Fibroblast of lung (primary cell): ENCODE measurements at regions not wholly inside any gene's neighbourhood (a gene's known extent, or its start where the extent isn't known, plus 50 kb on each side); places are given as distances from the start of the nearest gene placed in this dataset.

Experiments
- DNase-seq, 2 donors: peaks; one replicate each; pipeline versions ENCODE4 v3.0.0 to v3.0.0-alpha.2; 2010; ENCODE audit warnings: low read depth in 2 of 2
- H2AFZ ChIP-seq: 2 replicates; pipeline ENCODE4 v1.5.1; 2012; ENCODE audit warnings: low read length, control low read depth, inconsistent platforms
- H3K27ac ChIP-seq: 2 replicates; pipeline ENCODE4 v1.5.1; 2011; ENCODE audit warnings: low read length, control low read depth; ENCODE audit not compliant: insufficient read depth
- H3K27me3 ChIP-seq: 2 replicates; pipeline ENCODE4 v1.5.1; 2011; ENCODE audit warnings: mild to moderate bottlenecking, low read length; ENCODE audit not compliant: control insufficient read depth, insufficient read depth
- H3K36me3 ChIP-seq: 2 replicates; pipeline ENCODE4 v1.5.1; 2011; ENCODE audit warnings: low read length; ENCODE audit not compliant: control insufficient read depth, insufficient read depth
- H3K4me1 ChIP-seq: 2 replicates; pipeline ENCODE4 v1.5.1; 2011; ENCODE audit warnings: low read length; ENCODE audit not compliant: control insufficient read depth, insufficient read depth; ENCODE audit errors: extremely low read depth
- H3K4me2 ChIP-seq: 2 replicates; pipeline ENCODE4 v1.5.1; 2011; ENCODE audit warnings: low read length, control low read depth; ENCODE audit not compliant: insufficient read depth; ENCODE audit errors: extremely low read depth
- H3K4me3 ChIP-seq, 4 experiments: fragments of 200-600 bp in 1 of 4; sonication (generic) in 1 of 4; replicated peaks in 1 of 4; 2 replicates each; pipeline ENCODE4 v1.5.1; 2011 to 2016; ENCODE audit warnings: low read length in 4 of 4, low read depth in 3 of 4, mild to moderate bottlenecking in 3 of 4, control low read depth in 2 of 4, inconsistent platforms in 1 of 4, mixed read lengths in 1 of 4; ENCODE audit not compliant: insufficient read depth in 1 of 4; ENCODE audit errors: control extremely low read depth in 1 of 4
- H3K79me2 ChIP-seq: 2 replicates; pipeline ENCODE4 v1.5.1; 2012; ENCODE audit warnings: mild to moderate bottlenecking, low read length, inconsistent platforms; ENCODE audit not compliant: control insufficient read depth, insufficient read depth
- H3K9ac ChIP-seq: 2 replicates; pipeline ENCODE4 v1.5.1; 2011; ENCODE audit warnings: mild to moderate bottlenecking, low read length, control low read depth; ENCODE audit not compliant: insufficient read depth
- H3K9me3 ChIP-seq: 2 replicates; pipeline ENCODE4 v1.5.1; 2012; ENCODE audit warnings: low read depth, low read length; ENCODE audit not compliant: control insufficient read depth, insufficient read depth
- H4K20me1 ChIP-seq: 2 replicates; pipeline ENCODE4 v1.5.1; 2011; ENCODE audit warnings: low read length; ENCODE audit not compliant: control insufficient read depth, insufficient read depth; ENCODE audit errors: extremely low read depth
- EZH2 ChIP-seq: IDR thresholded peaks from 2 replicates; pipeline ENCODE4 v1.5.1; 2012; ENCODE audit warnings: low read length, control low read depth, mild to moderate bottlenecking; ENCODE audit errors: missing control alignments
- TF ChIP-seq, protein P1 (sequence below), 2 donors: IDR thresholded peaks in 1 of 2; conservative IDR thresholded peaks in 1 of 2; 1 replicate in 1 of 2; 2 replicates in 1 of 2; pipeline ENCODE4 v1.5.1; 2011 to 2012; ENCODE audit warnings: low read length in 2 of 2, control low read depth in 1 of 2, inconsistent platforms in 1 of 2, low read depth in 1 of 2, mild to moderate bottlenecking in 1 of 2

DNA sequence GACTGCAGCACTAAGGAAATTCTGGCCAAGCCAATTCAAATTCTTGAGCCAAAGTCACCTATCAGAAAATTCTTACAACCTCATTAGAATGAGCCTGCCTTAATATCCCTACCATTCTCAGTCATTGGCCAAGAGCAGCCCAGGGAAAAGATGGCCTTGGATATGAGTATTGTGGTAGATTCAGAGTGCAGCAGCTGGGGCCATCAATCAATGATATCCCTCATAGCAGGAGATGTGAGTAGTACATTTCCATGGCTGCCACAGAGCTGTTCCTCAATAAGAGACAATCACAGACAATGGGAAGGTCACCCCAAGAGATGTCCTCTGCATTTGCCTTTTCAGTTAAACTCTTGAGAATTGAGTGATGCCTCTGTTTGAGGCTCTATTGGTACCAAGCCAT lies 161.6 kb downstream of the DYRK2 start:
- no peak for DNase-seq
- H3K4me3 ChIP-seq: no peak overlapping the region
- no peak overlapping the region for H3K27ac ChIP-seq
- H3K9ac ChIP-seq: no peak overlapping the region
- TF ChIP-seq, protein P1, sequence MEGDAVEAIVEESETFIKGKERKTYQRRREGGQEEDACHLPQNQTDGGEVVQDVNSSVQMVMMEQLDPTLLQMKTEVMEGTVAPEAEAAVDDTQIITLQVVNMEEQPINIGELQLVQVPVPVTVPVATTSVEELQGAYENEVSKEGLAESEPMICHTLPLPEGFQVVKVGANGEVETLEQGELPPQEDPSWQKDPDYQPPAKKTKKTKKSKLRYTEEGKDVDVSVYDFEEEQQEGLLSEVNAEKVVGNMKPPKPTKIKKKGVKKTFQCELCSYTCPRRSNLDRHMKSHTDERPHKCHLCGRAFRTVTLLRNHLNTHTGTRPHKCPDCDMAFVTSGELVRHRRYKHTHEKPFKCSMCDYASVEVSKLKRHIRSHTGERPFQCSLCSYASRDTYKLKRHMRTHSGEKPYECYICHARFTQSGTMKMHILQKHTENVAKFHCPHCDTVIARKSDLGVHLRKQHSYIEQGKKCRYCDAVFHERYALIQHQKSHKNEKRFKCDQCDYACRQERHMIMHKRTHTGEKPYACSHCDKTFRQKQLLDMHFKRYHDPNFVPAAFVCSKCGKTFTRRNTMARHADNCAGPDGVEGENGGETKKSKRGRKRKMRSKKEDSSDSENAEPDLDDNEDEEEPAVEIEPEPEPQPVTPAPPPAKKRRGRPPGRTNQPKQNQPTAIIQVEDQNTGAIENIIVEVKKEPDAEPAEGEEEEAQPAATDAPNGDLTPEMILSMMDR (conservative IDR thresholded peaks at IDR 0.05 in 1 of 2, IDR thresholded peaks at IDR 0.05 in 1 of 2; ENCODE audit: low read depth in 1 of 2, low read length in 2 of 2): no peak
- no peak for TF ChIP-seq EZH2
- no peaks in the 10 kb centered on the region for H3K9me3 ChIP-seq
- no peak overlapping the region for H2AFZ ChIP-seq
- H3K27me3 ChIP-seq: no peaks in the 10 kb centered on the region
- H3K4me2 ChIP-seq: no peak overlapping the region
- no peaks in the 10 kb centered on the region for H3K4me1 ChIP-seq
- H4K20me1 ChIP-seq: no peaks in the 10 kb centered on the region
- H3K79me2 ChIP-seq: no peaks in the 10 kb centered on the region
- H3K36me3 ChIP-seq: no peaks in the 10 kb centered on the region

- Histone ChIP-seq H3K9ac (no peak overlapping the region), H4K20me1 (no peaks in the 10 kb centered on the region), H3K27ac (no peak overlapping the region), H3K4me1 (no peaks in the 10 kb centered on the region), H3K4me3 (no peak overlapping the region), H3K27me3 (no peaks in the 10 kb centered on the region), H3K79me2 (no peaks in the 10 kb centered on the region), H2AFZ (no peak overlapping the region), H3K4me2 (no peak overlapping the region), H3K9me3 (no peaks in the 10 kb centered on the region), H3K36me3 (no peaks in the 10 kb centered on the region)
- TF ChIP-seq EZH2: no peak
- TF ChIP-seq, protein P1 (conservative IDR thresholded peaks at IDR 0.05 in 1 of 2, IDR thresholded peaks at IDR 0.05 in 1 of 2; ENCODE audit: low read depth in 1 of 2, low read length in 2 of 2): no peak
- peak; percentile 66 to 90 for DNase-seq
These were observed 163.2 kb downstream of the DYRK2 start for GRCh38 chr12:67811437-67812361.

DNA sequence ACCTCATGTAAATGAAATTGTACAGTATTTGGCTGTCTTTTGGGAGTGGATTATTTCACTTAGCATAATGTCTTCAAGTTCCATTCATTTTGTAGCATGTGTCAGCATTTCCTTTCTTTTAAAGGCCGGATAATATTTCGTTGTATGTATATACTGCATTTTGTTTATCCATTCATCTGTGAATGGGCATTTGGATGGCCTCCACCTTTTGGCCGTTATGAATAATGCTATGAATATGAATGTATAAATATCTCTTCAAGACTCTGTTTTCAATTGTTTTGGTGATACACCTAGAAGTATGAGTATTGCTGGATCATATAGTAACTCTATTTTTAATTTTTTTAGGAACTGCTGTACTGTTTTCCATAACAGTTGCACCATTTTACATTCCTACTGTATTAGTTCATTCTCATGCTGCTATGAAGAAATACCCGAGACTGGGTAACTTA lies 164.9 kb downstream of the DYRK2 start:
- H3K4me3 ChIP-seq: no peak overlapping the region
- TF ChIP-seq, protein P1 (conservative IDR thresholded peaks at IDR 0.05 in 1 of 2, IDR thresholded peaks at IDR 0.05 in 1 of 2; ENCODE audit: low read depth in 1 of 2, low read length in 2 of 2): no peak
- TF ChIP-seq EZH2: no peak
- no peaks in the 10 kb centered on the region for H4K20me1 ChIP-seq
- no peaks in the 10 kb centered on the region for H3K27me3 ChIP-seq
- no peak overlapping the region for H2AFZ ChIP-seq
- H3K36me3 ChIP-seq: no peaks in the 10 kb centered on the region
- no peaks in the 10 kb centered on the region for H3K4me1 ChIP-seq
- DNase-seq: peak in 1 of 2 donors; percentile 59
- H3K9ac ChIP-seq: no peak overlapping the region
- peak overlapping the region; percentile 45 for H3K27ac ChIP-seq
- H3K79me2 ChIP-seq: no peaks in the 10 kb centered on the region
- H3K9me3 ChIP-seq: no peaks in the 10 kb centered on the region
- H3K4me2 ChIP-seq: no peak overlapping the region
